GM12864 (cell line): ENCODE measurements at regions not wholly inside any gene's neighbourhood (a gene's known extent, or its start where the extent isn't known, plus 50 kb on each side); places are given as distances from the start of the nearest gene placed in this dataset.
A peak's percentile ranks its signal among the peaks of the same experiment; 100 is the strongest.

Experiments
- DNase-seq: peaks from one replicate; pipeline ENCODE4 v3.0.0-alpha.2; 2011; ENCODE audit warnings: low read depth
- H3K4me3 ChIP-seq: 2 replicates; pipeline ENCODE4 v1.5.1; 2011; ENCODE audit warnings: mild to moderate bottlenecking, low read depth, low read length, control low read depth
- CTCF ChIP-seq: IDR thresholded peaks from 2 replicates; pipeline ENCODE4 v1.5.1; 2011; ENCODE audit warnings: low read depth, mild to moderate bottlenecking, moderate library complexity, low read length, control low read depth, inconsistent platforms; ENCODE audit errors: missing control alignments

DNA sequence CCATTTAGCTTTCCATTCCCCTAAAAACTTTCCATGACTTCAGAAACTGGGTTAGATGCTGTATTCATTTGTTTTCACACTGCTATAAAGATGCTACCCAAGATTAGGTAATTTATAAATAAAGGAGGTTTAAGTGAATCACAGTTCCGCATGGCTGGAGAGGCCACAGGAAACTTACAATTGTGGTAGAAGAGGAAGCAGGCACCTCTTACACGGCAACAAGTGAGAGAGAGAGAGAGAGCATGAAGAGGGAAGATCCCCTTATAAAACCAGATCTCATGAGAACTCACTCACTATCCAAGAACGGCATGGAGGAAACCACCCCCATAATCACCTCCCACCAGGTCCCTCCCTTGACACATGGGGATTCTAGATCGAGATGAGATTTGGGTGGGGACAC is 336.8 kb downstream of the TFEC start:
- no peak for TF ChIP-seq CTCF
- no peak overlapping the region for H3K4me3 ChIP-seq
- DNase-seq, result no peak

- DNase-seq, result no peak
- TF ChIP-seq CTCF, result no peak
- H3K4me3 ChIP-seq, result no peak overlapping the region
Observed at GRCh38 chr7:115689941-115690340, 340.6 kb downstream of the TFEC start.

DNA sequence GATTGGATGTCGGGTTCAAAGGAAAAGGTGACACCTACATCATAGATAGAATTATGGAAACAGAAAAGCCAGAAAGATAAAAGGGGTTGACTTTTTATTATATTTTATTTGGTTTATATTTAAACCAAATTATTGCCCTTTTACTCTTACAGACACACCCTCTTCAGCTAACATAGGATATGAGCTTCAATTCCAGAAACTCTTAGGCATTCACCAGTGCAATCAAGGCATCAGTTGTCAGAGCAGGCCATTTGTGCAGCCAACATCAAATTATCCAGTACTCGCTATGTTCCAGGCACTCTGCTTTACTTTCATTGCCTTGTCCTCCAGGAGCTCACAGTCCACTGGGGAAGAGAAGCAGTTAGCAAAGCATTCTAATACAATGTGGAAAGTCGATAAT is 347.5 kb downstream of the TFEC start:
- no peak for TF ChIP-seq CTCF
- no peak overlapping the region for H3K4me3 ChIP-seq
- no peak for DNase-seq

DNA sequence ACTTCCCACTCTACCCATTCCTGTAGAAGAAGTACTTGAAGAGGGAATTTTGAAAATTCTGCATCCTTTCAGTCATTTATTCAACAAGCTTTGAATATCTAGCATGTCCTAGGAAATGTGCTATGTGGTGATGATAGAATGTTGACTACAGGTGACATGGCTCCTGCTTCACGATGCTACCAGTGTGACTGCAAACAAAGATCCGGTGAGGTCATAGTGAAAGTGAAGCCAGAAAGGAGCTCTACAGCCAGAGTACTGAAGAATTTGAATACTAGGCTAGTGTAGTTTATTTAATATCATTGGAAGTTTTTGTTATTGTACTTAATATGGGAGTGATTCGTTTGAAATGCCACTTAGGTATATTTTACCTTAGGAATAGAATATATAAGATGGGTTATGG is 348.1 kb downstream of the TFEC start:
- TF ChIP-seq CTCF, result no peak
- no peak for DNase-seq
- no peak overlapping the region for H3K4me3 ChIP-seq

DNA sequence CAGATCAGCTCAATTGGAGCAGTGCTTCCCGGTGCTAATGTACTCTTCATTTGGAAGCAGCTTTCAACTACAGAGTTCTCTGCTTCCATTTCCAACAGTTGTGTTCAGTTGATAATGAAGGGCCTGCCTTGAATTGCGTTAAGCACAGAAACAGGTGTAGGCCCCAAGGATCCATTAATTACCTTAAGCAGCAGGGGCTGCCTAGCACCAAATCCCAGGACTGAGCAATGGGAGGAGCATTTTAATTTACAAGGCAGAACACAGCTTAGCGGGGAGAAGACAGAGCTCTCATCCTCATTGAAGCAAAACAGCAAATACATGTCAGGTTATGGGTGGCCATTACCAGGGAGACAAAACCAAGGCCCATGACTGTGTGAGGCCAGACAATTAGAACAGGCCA is 349.6 kb downstream of the TFEC start:
- H3K4me3 ChIP-seq, result no peak overlapping the region
- no peak for DNase-seq
- no peak for TF ChIP-seq CTCF

- DNase-seq, result peak; percentile 10
Observed at GRCh38 chr7:115679976-115680375, 350.6 kb downstream of the TFEC start.

DNA sequence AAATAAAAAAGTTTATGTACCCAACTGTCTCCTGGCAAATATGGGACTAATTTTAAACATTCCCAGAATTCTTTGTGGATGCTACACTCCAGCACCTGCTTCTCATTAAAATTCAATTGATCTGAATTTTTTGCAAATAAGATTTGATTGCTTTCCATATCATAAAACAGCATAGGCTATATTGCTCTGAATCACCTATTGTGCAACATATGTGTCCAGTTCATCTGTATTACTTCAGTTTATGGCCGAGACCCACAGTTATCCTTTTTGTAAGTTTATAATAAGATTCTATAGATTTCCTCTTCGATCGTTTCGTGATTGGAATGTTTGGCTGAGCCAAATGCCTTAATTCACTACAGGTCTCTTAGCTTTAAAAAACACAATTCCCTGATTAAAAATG is 351.1 kb downstream of the TFEC start:
- H3K4me3 ChIP-seq, result no peak overlapping the region
- TF ChIP-seq CTCF, result no peak
- no peak for DNase-seq

More at GRCh38 chr7:115679976-115680375, 350.6 kb downstream of the TFEC start:
- H3K4me3 ChIP-seq, result no peak overlapping the region
- TF ChIP-seq CTCF, result peak; percentile 54
